ENCODE measurements at regions not wholly inside any gene's neighbourhood (a gene's known extent, or its start where the extent isn't known, plus 50 kb on each side); places are given as distances from the start of the nearest gene placed in this dataset.
"Not testable (repeated sequence)": the region's sequence is repeated elsewhere in the genome, so short reads cannot be mapped to it uniquely, and the experiment has no call there.

GRCh38 chr2:87075054-87075790 lies 53.6 kb upstream of the PLGLB1 start:
- FAIRE-seq: not testable (repeated sequence)

GRCh38 chr2:87075791-87076252 lies 54.2 kb upstream of the PLGLB1 start:
- not testable (repeated sequence) for FAIRE-seq

- peak; percentile 99 for FAIRE-seq
Measured at GRCh38 chr2:87076253-87077123, 54.8 kb upstream of the PLGLB1 start.

GRCh38 chr2:87077124-87077446 lies 55.4 kb upstream of the PLGLB1 start:
- FAIRE-seq: not testable (repeated sequence)

GRCh38 chr2:87081727-87082126 lies 60.1 kb upstream of the PLGLB1 start:
- FAIRE-seq: not testable (repeated sequence)

GRCh38 chr2:87088079-87088478 lies 66.4 kb upstream of the PLGLB1 start:
- not testable (repeated sequence) for FAIRE-seq

- not testable (repeated sequence) for FAIRE-seq
Measured at GRCh38 chr2:87089401-87089800, 67.8 kb upstream of the PLGLB1 start.

- not testable (repeated sequence) for FAIRE-seq
Measured at GRCh38 chr2:87093252-87093651, 71.6 kb upstream of the PLGLB1 start.

GRCh38 chr2:87093937-87094529 lies 72.4 kb upstream of the PLGLB1 start:
- FAIRE-seq: not testable (repeated sequence)

- not testable (repeated sequence) for FAIRE-seq
Measured at GRCh38 chr2:87095804-87096203, 74.2 kb upstream of the PLGLB1 start.

GRCh38 chr2:87128761-87129553 lies 107.3 kb upstream of the PLGLB1 start:
- FAIRE-seq: not testable (repeated sequence)

GRCh38 chr2:87132577-87132976 lies 110.9 kb upstream of the PLGLB1 start:
- not testable (repeated sequence) for FAIRE-seq

- not testable (repeated sequence) for FAIRE-seq
Measured at GRCh38 chr2:87151835-87152493, 130.3 kb upstream of the PLGLB1 start.

- FAIRE-seq: not testable (repeated sequence)
Measured at GRCh38 chr2:87174454-87174853, 152.8 kb upstream of the PLGLB1 start.

GRCh38 chr2:87183373-87183772 lies 161.7 kb upstream of the PLGLB1 start:
- FAIRE-seq: not testable (repeated sequence)

GRCh38 chr2:87184260-87184659 lies 162.6 kb upstream of the PLGLB1 start:
- not testable (repeated sequence) for FAIRE-seq

GRCh38 chr2:87189214-87189613 lies 167.6 kb upstream of the PLGLB1 start:
- not testable (repeated sequence) for FAIRE-seq

GRCh38 chr2:87193336-87193735 lies 171.7 kb upstream of the PLGLB1 start:
- FAIRE-seq: not testable (repeated sequence)

- FAIRE-seq: not testable (repeated sequence)
Measured at GRCh38 chr2:87194254-87194999, 172.8 kb upstream of the PLGLB1 start.

- FAIRE-seq: not testable (repeated sequence)
Measured at GRCh38 chr2:87196720-87197388, 175.2 kb upstream of the PLGLB1 start.

- FAIRE-seq: not testable (repeated sequence)
Measured at GRCh38 chr2:87198422-87198821, 176.8 kb upstream of the PLGLB1 start.
